Gastroesophageal sphincter (tissue), 4 donors: ENCODE measurements at regions not wholly inside any gene's neighbourhood (a gene's known extent, or its start where the extent isn't known, plus 50 kb on each side); places are given as distances from the start of the nearest gene placed in this dataset.

Source experiments
- ATAC-seq: fragments of 150-250 bp; one replicate; pipeline ENCODE4 v1.9.1; 2016; ENCODE audit warnings: mild to moderate bottlenecking, moderate library complexity
- H3K27ac ChIP-seq, 4 donors: fragments of 200-600 bp; sonication (generic) in 3 of 4; 1 replicate in 3 of 4; 2 replicates in 1 of 4; pipeline ENCODE4 v1.5.1; 2016 to 2019
- H3K27me3 ChIP-seq: fragments of 200-600 bp; sonication (generic); one replicate; pipeline ENCODE4 v1.5.1; 2019
- H3K36me3 ChIP-seq, 2 donors: fragments of 200-600 bp; sonication (generic); one replicate each; pipeline ENCODE4 v1.5.1; 2019; ENCODE audit warnings: control low read depth in 1 of 2
- H3K4me1 ChIP-seq, 3 donors: fragments of 200-600 bp; sonication (generic); 1 replicate in 2 of 3; 2 replicates in 1 of 3; pipeline ENCODE4 v1.5.1; 2016 to 2019; ENCODE audit warnings: control low read depth in 2 of 3
- H3K4me3 ChIP-seq, 2 donors: fragments of 200-600 bp; sonication (generic); one replicate each; pipeline ENCODE4 v1.5.1; 2019; ENCODE audit warnings: mild to moderate bottlenecking in 1 of 2, moderate library complexity in 1 of 2
- H3K9me3 ChIP-seq, 3 donors: fragments of 200-600 bp; sonication (generic); one replicate each; pipeline ENCODE4 v1.5.1; 2017 to 2019; ENCODE audit warnings: control low read depth in 2 of 3
- EP300 ChIP-seq: sonication (generic); formaldehyde crosslinking; IDR thresholded peaks from one replicate; pipeline ENCODE4 v1.6.1; 2017; ENCODE audit warnings: antibody characterized with exemption, mild to moderate bottlenecking
- POLR2A ChIP-seq, 2 donors: fragments of 450-650 bp; IDR thresholded peaks; one replicate each; pipeline ENCODE4 v1.6.1; 2017; ENCODE audit warnings: antibody characterized with exemption in 2 of 2, mild to moderate bottlenecking in 2 of 2, moderate library complexity in 1 of 2
- POLR2AphosphoS5 ChIP-seq: sonication (generic); formaldehyde crosslinking; IDR thresholded peaks from one replicate; pipeline ENCODE4 v1.6.1; 2017; ENCODE audit warnings: antibody characterized with exemption
- WGBS, 2 donors: methylation state at CpG; one replicate each; pipeline ENCODE4 v1.1.5; 2018; ENCODE audit warnings: low coverage in 1 of 2; 5-methylcytosine and 5-hydroxymethylcytosine counted together
- TF ChIP-seq, protein P1 (sequence below), 4 experiments: fragments of 200-600 bp in 2 of 4; fragments of 450-650 bp in 2 of 4; sonication (generic) in 1 of 4; IDR thresholded peaks; one replicate each; pipeline ENCODE4 v1.5.1; 2017 to 2019; ENCODE audit warnings: antibody characterized with exemption in 4 of 4, mild to moderate bottlenecking in 2 of 4, moderate library complexity in 2 of 4

DNA sequence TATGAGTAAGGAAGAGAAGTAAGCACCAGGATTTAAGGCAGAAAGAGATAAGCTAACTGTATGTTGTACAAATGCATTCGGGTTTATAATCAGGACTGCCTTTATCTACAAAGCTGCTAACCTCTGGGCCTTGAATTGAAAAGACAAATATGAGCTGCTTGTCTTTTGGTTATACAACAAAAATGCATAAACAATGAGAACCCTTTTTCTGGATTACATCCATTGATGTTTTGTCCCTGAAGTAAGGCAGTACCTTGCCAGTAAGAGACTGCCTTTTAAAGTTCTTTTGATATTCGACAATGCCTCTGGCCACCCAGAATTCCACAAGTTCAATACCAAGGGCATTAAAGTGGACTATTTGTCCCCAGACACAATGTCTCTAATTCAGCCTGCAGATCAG is 280.7 kb downstream of the ZNF621 start:
- Histone ChIP-seq H3K4me1 (no peaks in the 10 kb centered on the region), H3K36me3 (no peaks in the 10 kb centered on the region), H3K4me3 (no peak overlapping the region), H3K27me3 (no peaks in the 10 kb centered on the region), H3K9me3 (peaks cover 0 to 17% (median 0%) of the 10 kb centered on the region in 3 donors), H3K27ac (no peak overlapping the region)
- TF ChIP-seq, protein P1, sequence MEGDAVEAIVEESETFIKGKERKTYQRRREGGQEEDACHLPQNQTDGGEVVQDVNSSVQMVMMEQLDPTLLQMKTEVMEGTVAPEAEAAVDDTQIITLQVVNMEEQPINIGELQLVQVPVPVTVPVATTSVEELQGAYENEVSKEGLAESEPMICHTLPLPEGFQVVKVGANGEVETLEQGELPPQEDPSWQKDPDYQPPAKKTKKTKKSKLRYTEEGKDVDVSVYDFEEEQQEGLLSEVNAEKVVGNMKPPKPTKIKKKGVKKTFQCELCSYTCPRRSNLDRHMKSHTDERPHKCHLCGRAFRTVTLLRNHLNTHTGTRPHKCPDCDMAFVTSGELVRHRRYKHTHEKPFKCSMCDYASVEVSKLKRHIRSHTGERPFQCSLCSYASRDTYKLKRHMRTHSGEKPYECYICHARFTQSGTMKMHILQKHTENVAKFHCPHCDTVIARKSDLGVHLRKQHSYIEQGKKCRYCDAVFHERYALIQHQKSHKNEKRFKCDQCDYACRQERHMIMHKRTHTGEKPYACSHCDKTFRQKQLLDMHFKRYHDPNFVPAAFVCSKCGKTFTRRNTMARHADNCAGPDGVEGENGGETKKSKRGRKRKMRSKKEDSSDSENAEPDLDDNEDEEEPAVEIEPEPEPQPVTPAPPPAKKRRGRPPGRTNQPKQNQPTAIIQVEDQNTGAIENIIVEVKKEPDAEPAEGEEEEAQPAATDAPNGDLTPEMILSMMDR (IDR thresholded peaks at IDR 0.05), result no peak
- TF ChIP-seq EP300, result no peak
- TF ChIP-seq POLR2AphosphoS5, result no peak
- no peak for TF ChIP-seq POLR2A (IDR thresholded peaks at IDR 0.05)
- ATAC-seq, result no peak
- 26 to 100% methylated on average over 2 of the region's 2 CpGs for WGBS, 2 donors

DNA sequence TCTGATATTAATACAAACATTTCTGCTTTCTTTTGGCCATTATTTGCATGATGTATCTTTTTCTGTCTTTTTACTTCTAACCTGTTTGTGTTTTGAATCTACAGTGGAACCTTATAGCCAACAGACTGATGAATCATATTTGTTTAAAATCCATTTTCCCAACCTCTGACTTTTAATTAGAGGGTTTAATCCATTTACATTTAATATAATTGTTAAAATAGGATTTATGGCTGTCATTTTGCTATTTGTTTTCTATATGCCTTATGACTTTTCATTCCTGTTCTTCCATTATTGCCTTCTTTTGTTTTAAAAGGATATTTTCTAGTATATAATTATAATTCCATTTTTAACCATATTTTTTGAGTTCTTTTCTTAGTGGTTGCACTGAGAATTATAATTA is 286.1 kb downstream of the ZNF621 start:
- ATAC-seq, result no peak
- TF ChIP-seq EP300, result no peak
- no peak for TF ChIP-seq POLR2A (IDR thresholded peaks at IDR 0.05)
- TF ChIP-seq, protein P1 (IDR thresholded peaks at IDR 0.05), result no peak
- no peak for TF ChIP-seq POLR2AphosphoS5
- Histone ChIP-seq H3K4me1 (no peaks in the 10 kb centered on the region), H3K9me3 (peaks cover 0 to 37% (median 0%) of the 10 kb centered on the region in 3 donors), H3K27me3 (no peaks in the 10 kb centered on the region), H3K27ac (no peak overlapping the region), H3K36me3 (no peaks in the 10 kb centered on the region), H3K4me3 (no peak overlapping the region)

- H3K27me3 ChIP-seq, result no peaks in the 10 kb centered on the region
- H3K9me3 ChIP-seq, result peaks cover 0 to 7% (median 0%) of the 10 kb centered on the region in 3 donors
- no peak overlapping the region for H3K27ac ChIP-seq
- H3K4me3 ChIP-seq, result no peak overlapping the region
- TF ChIP-seq, protein P1 (IDR thresholded peaks at IDR 0.05), result no peak
- TF ChIP-seq EP300, result no peak
- no peak for TF ChIP-seq POLR2AphosphoS5
- TF ChIP-seq POLR2A (IDR thresholded peaks at IDR 0.05), result no peak
- no peaks in the 10 kb centered on the region for H3K4me1 ChIP-seq
- no peaks in the 10 kb centered on the region for H3K36me3 ChIP-seq
- no peak for ATAC-seq
Measured at GRCh38 chr3:40817017-40817416, 292.3 kb downstream of the ZNF621 start.

GRCh38 chr3:40821315-40821714 is 296.6 kb downstream of the ZNF621 start:
- no peak overlapping the region for H3K4me3 ChIP-seq
- no peak overlapping the region for H3K27ac ChIP-seq
- ATAC-seq, result no peak
- 78 to 100% methylated on average over 1 of the region's 1 CpG for WGBS, 2 donors
- H3K36me3 ChIP-seq, result no peaks in the 10 kb centered on the region
- H3K4me1 ChIP-seq, result peaks cover 0 to 8% (median 0%) of the 10 kb centered on the region in 3 donors
- H3K27me3 ChIP-seq, result no peaks in the 10 kb centered on the region
- H3K9me3 ChIP-seq, result no peaks in the 10 kb centered on the region
- TF ChIP-seq POLR2AphosphoS5 (no peak), POLR2A (IDR thresholded peaks at IDR 0.05) (no peak), EP300 (no peak)
- TF ChIP-seq, protein P1 (IDR thresholded peaks at IDR 0.05), result no peak

- H3K9me3 ChIP-seq, result no peaks in the 10 kb centered on the region
- 87 to 100% methylated on average over 3 of the region's 3 CpGs for WGBS, 2 donors
- H3K4me3 ChIP-seq, result no peak overlapping the region
- H3K27me3 ChIP-seq, result no peaks in the 10 kb centered on the region
- TF ChIP-seq, protein P1 (IDR thresholded peaks at IDR 0.05), result no peak
- no peak for TF ChIP-seq POLR2AphosphoS5
- no peak for TF ChIP-seq EP300
- TF ChIP-seq POLR2A (IDR thresholded peaks at IDR 0.05), result no peak
- no peak overlapping the region for H3K27ac ChIP-seq
- no peaks in the 10 kb centered on the region for H3K36me3 ChIP-seq
- peaks cover 0 to 8% (median 0%) of the 10 kb centered on the region in 3 donors for H3K4me1 ChIP-seq
- ATAC-seq, result no peak
Measured at GRCh38 chr3:40827226-40827625, 302.5 kb downstream of the ZNF621 start.
